ENCODE measurements at regions not wholly inside any gene's neighbourhood (a gene's known extent, or its start where the extent isn't known, plus 50 kb on each side); places are given as distances from the start of the nearest gene placed in this dataset.

- no peak for TF ChIP-seq POLR2A (IDR thresholded peaks at IDR 0.05)
- TF ChIP-seq, protein P1, sequence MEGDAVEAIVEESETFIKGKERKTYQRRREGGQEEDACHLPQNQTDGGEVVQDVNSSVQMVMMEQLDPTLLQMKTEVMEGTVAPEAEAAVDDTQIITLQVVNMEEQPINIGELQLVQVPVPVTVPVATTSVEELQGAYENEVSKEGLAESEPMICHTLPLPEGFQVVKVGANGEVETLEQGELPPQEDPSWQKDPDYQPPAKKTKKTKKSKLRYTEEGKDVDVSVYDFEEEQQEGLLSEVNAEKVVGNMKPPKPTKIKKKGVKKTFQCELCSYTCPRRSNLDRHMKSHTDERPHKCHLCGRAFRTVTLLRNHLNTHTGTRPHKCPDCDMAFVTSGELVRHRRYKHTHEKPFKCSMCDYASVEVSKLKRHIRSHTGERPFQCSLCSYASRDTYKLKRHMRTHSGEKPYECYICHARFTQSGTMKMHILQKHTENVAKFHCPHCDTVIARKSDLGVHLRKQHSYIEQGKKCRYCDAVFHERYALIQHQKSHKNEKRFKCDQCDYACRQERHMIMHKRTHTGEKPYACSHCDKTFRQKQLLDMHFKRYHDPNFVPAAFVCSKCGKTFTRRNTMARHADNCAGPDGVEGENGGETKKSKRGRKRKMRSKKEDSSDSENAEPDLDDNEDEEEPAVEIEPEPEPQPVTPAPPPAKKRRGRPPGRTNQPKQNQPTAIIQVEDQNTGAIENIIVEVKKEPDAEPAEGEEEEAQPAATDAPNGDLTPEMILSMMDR (IDR thresholded peaks at IDR 0.05), result no peak
- DNase-seq, result no peak
- intact Hi-C loops (cut with DNase I; ENCODE audit: low total_unique reads), result no loop called here
- H3K4me1 ChIP-seq, result no peaks in the 10 kb centered on the region
- H3K4me3 ChIP-seq, result no peak overlapping the region
- no peaks in the 10 kb centered on the region for H3K36me3 ChIP-seq
- H3K27me3 ChIP-seq, result no peaks in the 10 kb centered on the region
- no peak overlapping the region for H3K27ac ChIP-seq
- no peaks in the 10 kb centered on the region for H3K9me3 ChIP-seq
These were observed 167.4 kb upstream of the HMGA2 start for GRCh38 chr12:65656891-65657351.

DNA sequence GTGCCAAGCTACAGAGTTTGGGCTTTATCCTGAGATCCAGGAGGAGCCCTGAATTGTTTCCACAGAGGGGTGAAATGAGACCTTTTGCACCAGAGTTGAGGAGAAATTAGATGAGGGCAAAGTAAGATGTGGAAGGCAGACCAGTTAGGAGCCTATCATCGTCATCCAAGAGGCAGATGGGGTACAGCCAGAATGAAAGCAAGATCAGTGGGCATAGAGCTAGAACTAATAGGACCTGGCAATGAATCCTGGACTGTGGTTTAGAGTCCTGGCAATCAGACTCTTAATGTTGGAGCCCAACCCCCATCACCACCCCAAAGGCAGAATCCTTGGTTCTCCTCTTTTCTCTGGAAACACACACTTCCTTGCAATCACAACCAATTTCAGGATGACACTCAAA is 166.6 kb upstream of the HMGA2 start:
- H3K27ac ChIP-seq, result no peak overlapping the region

GRCh38 chr12:65658360-65658759 is 165.9 kb upstream of the HMGA2 start:
- no peak overlapping the region for H3K27ac ChIP-seq
- no peak overlapping the region for H3K4me3 ChIP-seq
- TF ChIP-seq, protein P1 (IDR thresholded peaks at IDR 0.05), result no peak
- TF ChIP-seq POLR2A (IDR thresholded peaks at IDR 0.05), result no peak
- no peaks in the 10 kb centered on the region for H3K4me1 ChIP-seq
- no peaks in the 10 kb centered on the region for H3K36me3 ChIP-seq
- H3K27me3 ChIP-seq, result no peaks in the 10 kb centered on the region
- DNase-seq, result no peak
- no peaks in the 10 kb centered on the region for H3K9me3 ChIP-seq
- intact Hi-C loops (cut with DNase I; ENCODE audit: low total_unique reads), result no loop called here

More for the DNA sequence above, 166.6 kb upstream of the HMGA2 start:
- H3K4me3 ChIP-seq, result no peak overlapping the region
- no peaks in the 10 kb centered on the region for H3K27me3 ChIP-seq
- intact Hi-C loops (cut with DNase I; ENCODE audit: low total_unique reads), result no loop called here
- no peaks in the 10 kb centered on the region for H3K4me1 ChIP-seq
- no peaks in the 10 kb centered on the region for H3K36me3 ChIP-seq
- no peak for DNase-seq
- TF ChIP-seq, protein P1 (IDR thresholded peaks at IDR 0.05), result no peak
- TF ChIP-seq POLR2A (IDR thresholded peaks at IDR 0.05), result no peak
- no peaks in the 10 kb centered on the region for H3K9me3 ChIP-seq

GRCh38 chr12:65659681-65660080 is 164.6 kb upstream of the HMGA2 start:
- H3K27me3 ChIP-seq, result no peaks in the 10 kb centered on the region
- H3K9me3 ChIP-seq, result no peaks in the 10 kb centered on the region
- no peak for DNase-seq
- no peaks in the 10 kb centered on the region for H3K4me1 ChIP-seq
- intact Hi-C loops (cut with DNase I; ENCODE audit: low total_unique reads), result no loop called here
- H3K36me3 ChIP-seq, result no peaks in the 10 kb centered on the region
- no peak for TF ChIP-seq POLR2A (IDR thresholded peaks at IDR 0.05)
- TF ChIP-seq, protein P1 (IDR thresholded peaks at IDR 0.05), result no peak
- no peak overlapping the region for H3K4me3 ChIP-seq
- H3K27ac ChIP-seq, result no peak overlapping the region

DNA sequence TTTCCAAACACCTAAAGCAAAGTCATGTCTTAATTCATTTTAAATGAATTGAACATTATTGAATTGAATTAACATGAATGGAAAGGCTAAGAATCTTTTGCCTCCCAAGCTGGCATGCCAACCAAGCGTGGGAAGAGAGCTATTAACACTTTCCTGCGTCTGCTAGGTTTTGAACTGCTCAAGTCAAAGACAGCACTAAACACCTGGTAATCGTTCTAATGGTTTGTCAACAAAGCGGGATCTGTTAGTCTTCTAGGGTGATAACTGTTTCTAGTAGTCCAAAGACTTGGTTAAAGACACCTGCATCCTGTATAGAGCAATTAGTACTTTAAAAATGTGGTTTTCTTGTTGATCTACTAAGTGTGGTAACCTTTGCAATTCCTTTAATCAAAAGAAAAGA is 164.2 kb upstream of the HMGA2 start:
- no peaks in the 10 kb centered on the region for H3K9me3 ChIP-seq
- no peak overlapping the region for H3K27ac ChIP-seq
- no peaks in the 10 kb centered on the region for H3K27me3 ChIP-seq
- H3K4me1 ChIP-seq, result no peaks in the 10 kb centered on the region
- no peak for TF ChIP-seq POLR2A (IDR thresholded peaks at IDR 0.05)
- TF ChIP-seq, protein P1 (IDR thresholded peaks at IDR 0.05), result no peak
- no peak overlapping the region for H3K4me3 ChIP-seq
- intact Hi-C loops (cut with DNase I; ENCODE audit: low total_unique reads), result no loop called here
- H3K36me3 ChIP-seq, result no peaks in the 10 kb centered on the region
- no peak for DNase-seq

Measured in uterus (tissue), 3 donors.